Heart right ventricle (tissue), 16 donors: ENCODE measurements at regions not wholly inside any gene's neighbourhood (a gene's known extent, or its start where the extent isn't known, plus 50 kb on each side); places are given as distances from the start of the nearest gene placed in this dataset.

ENCODE experiments used
- ATAC-seq, 8 donors: fragments of 200-7000 bp; cut with Tn5 transposase; one replicate each; pipeline ENCODE4 v1.9.1; 2020; ENCODE audit warnings: mild to moderate bottlenecking in 8 of 8, moderate library complexity in 8 of 8, moderate number of reproducible peaks in 1 of 8
- DNase-seq, 2 donors: peaks; one replicate each; pipeline ENCODE4 v3.0.0-alpha.2; 2020
- H3K27ac ChIP-seq, 10 donors: fragments of 200-600 bp; sonication (generic) in 2 of 10; one replicate each; pipeline versions ENCODE4 v1.5.0 to v1.8.0; 2020 to 2022; ENCODE audit warnings: mild to moderate bottlenecking in 3 of 10
- H3K27me3 ChIP-seq, 7 donors: fragments of 200-600 bp; one replicate each; pipeline ENCODE4 v1.8.0; 2021 to 2022; ENCODE audit warnings: mild to moderate bottlenecking in 2 of 7
- H3K36me3 ChIP-seq, 9 donors: fragments of 200-600 bp; sonication (generic) in 1 of 9; one replicate each; pipeline versions ENCODE4 v1.5.0 to v1.8.0; 2020 to 2022; ENCODE audit warnings: mild to moderate bottlenecking in 2 of 9
- H3K4me1 ChIP-seq, 9 donors: fragments of 200-600 bp; sonication (generic) in 1 of 9; one replicate each; pipeline versions ENCODE4 v1.5.0 to v1.8.0; 2020 to 2022; ENCODE audit warnings: mild to moderate bottlenecking in 4 of 9
- H3K4me3 ChIP-seq, 10 donors: fragments of 200-600 bp; sonication (generic) in 2 of 10; one replicate each; pipeline versions ENCODE4 v1.5.0 to v1.8.0; 2020 to 2022; ENCODE audit warnings: mild to moderate bottlenecking in 7 of 10, moderate library complexity in 2 of 10
- H3K9me3 ChIP-seq, 11 donors: fragments of 200-600 bp in 10 of 11; sonication (generic) in 2 of 11; one replicate each; pipeline versions ENCODE4 v1.5.0 to v1.8.0; 2013 to 2022; ENCODE audit warnings: mild to moderate bottlenecking in 2 of 11, control low read depth in 1 of 11, moderate library complexity in 1 of 11
- CTCF ChIP-seq, 9 donors: fragments of 200-600 bp; sonication (generic) in 2 of 9; IDR thresholded peaks; one replicate each; pipeline versions ENCODE4 v1.5.0 to v1.8.0; 2021 to 2022; ENCODE audit warnings: antibody characterized with exemption in 9 of 9, mild to moderate bottlenecking in 5 of 9, moderate library complexity in 1 of 9
- WGBS, 2 donors: extraction: QIAGEN DNeasy Blood & Tissue Kit; methylation state at CpG; one replicate each; pipeline ENCODE4 v1.1.7; 2013; ENCODE audit warnings: inconsistent platforms in 1 of 2; 5-methylcytosine and 5-hydroxymethylcytosine counted together
- intact Hi-C, 10 donors: fragments of 100-400 bp; cut with DNase I; formaldehyde crosslinking; loops; one replicate each; pipeline versions ENCODE4 v1.11.1 to v1.14.2; 2022
- donor health status: Arrhythmogenic right ventricular cardiomyopathy.
- donor health status: ischemic (EF 13 %, LVEDD 7.1; RV severe dilation, severe dysfunction).
- donor health status: healthy with polysubstance abuse.
- donor health status: DM: no; HTN: yes; CAD: no.
- donor health status: DM: no; HTN: no; CAD: no.
- donor health status: ischemic (EF 25% LVEDD 6.9; RV normal size, moderate dysfunction).
- donor health status: ischemic (EF 25% LVEDD 5.7; RV mildly dilated, moderate dysfunction).
- donor health status: healthy.
- donor health status: DM: yes; HTN: yes; CAD: no.
- donor health status: Ischemic cardiomyopathy.
- donor health status: ischemic (EF 35%, LVEDD 5.7; RV mildly dilated, moderate dysfunction).
- donor health status: nonischemic (EF 11% LVEDD 7.7; RV severe dilation, severe dysfunction).
- donor health status: DM: yes; HTN: yes; CAD: no.
- donor health status: PGD.
- donor health status: ischemic (EF 29% LVEDD 5.4; RV normal size, mild dysfunction).
- donor health status: nonischemic (EF 23%, LVEDD 6.1; RV moderate dilation, normal function).

GRCh38 chr15:31537770-31538592 lies 211.3 kb downstream of the KLF13 start:
- 76 to 82% methylated on average over 14 of the region's 14 CpGs for WGBS, 2 donors
- no peaks in the 10 kb centered on the region for H3K4me1 ChIP-seq
- H3K27ac ChIP-seq = no peak overlapping the region
- H3K9me3 ChIP-seq = no peaks in the 10 kb centered on the region
- TF ChIP-seq CTCF (IDR thresholded peaks at IDR 0.05) = no peak
- intact Hi-C loops = no loop called here
- ATAC-seq (no peak), DNase-seq (no peak)
- no peak overlapping the region for H3K4me3 ChIP-seq
- H3K36me3 ChIP-seq = no peaks in the 10 kb centered on the region
- peaks cover 0 to 12% (median 0%) of the 10 kb centered on the region in 7 donors for H3K27me3 ChIP-seq

DNA sequence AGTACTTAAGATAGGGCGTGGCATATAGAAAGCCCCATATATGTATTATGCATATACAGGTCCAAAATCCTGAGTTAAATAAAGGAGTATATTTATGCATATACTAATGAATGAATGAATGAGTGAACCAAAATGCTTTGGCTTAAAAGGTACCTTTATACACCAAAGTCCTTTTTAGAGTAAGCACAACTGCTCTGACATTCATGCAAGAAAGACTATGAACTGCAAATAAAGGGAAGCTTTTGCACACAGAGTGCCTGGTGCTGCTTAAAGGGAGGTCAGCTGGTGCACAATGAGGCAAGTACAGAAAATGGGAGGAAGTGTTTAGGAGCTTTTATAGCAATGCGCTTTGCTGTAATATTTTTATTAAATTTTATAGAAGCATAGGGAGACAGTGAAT lies 214.0 kb downstream of the KLF13 start:
- no peak for ATAC-seq
- Histone ChIP-seq H3K36me3 (no peaks in the 10 kb centered on the region), H3K4me3 (no peak overlapping the region), H3K4me1 (no peaks in the 10 kb centered on the region), H3K27me3 (peaks cover 0 to 12% (median 0%) of the 10 kb centered on the region in 7 donors), H3K27ac (no peak overlapping the region), H3K9me3 (no peaks in the 10 kb centered on the region)
- intact Hi-C loops = no loop called here
- DNase-seq = no peak
- WGBS, 2 donors = 93 to 97% methylated on average over 2 of the region's 2 CpGs
- no peak for TF ChIP-seq CTCF (IDR thresholded peaks at IDR 0.05)

DNA sequence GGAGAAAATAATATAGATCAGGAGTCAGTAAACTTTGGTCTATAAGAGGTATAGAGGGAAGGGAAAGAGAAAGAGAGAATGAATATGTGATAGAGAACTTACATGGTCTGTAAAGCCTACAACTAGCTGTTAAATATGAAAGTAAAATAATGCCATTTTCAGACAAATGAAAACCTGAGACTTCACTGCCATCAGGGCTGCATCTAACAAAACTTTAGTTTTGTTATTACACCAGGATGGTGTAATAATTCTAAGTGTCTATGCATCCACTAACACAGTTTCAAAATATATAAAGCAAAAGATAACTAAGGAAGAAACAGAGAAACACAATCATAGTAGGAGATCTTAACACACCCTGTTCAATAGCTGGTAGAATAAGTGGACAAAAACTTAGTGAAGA lies 217.7 kb downstream of the KLF13 start:
- no peak for ATAC-seq
- DNase-seq = no peak
- Histone ChIP-seq H3K4me3 (no peak overlapping the region), H3K9me3 (no peaks in the 10 kb centered on the region), H3K27ac (no peak overlapping the region), H3K4me1 (no peaks in the 10 kb centered on the region), H3K27me3 (peaks cover 0 to 12% (median 0%) of the 10 kb centered on the region in 7 donors), H3K36me3 (no peaks in the 10 kb centered on the region)
- intact Hi-C loops = no loop called here
- no peak for TF ChIP-seq CTCF (IDR thresholded peaks at IDR 0.05)

DNA sequence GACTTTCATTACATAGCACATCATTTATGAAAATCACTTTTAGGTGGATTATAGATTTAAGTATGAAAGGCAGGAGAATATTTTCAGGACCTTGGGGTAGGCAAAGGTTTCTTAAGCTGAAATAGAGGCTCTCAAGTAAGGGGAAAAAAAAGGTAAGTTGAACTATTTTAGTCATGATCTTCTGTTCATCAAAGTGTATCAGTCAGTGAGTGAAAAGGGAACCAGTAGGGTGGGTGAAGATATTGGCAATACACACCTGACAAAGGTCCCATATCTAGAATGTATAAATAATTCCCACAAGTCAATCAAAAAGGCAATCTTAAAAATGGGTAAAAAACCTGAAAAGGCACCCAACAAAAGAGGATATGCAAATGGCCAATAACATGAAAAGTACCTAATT lies 218.6 kb downstream of the KLF13 start:
- Histone ChIP-seq H3K36me3 (no peaks in the 10 kb centered on the region), H3K9me3 (no peaks in the 10 kb centered on the region), H3K4me1 (no peaks in the 10 kb centered on the region), H3K4me3 (no peak overlapping the region), H3K27me3 (peaks cover 0 to 12% (median 0%) of the 10 kb centered on the region in 7 donors), H3K27ac (no peak overlapping the region)
- no peak for TF ChIP-seq CTCF (IDR thresholded peaks at IDR 0.05)
- ATAC-seq (no peak), DNase-seq (no peak)
- intact Hi-C loops = no loop called here
